ENCODE measurements at regions not wholly inside any gene's neighbourhood (a gene's known extent, or its start where the extent isn't known, plus 50 kb on each side); places are given as distances from the start of the nearest gene placed in this dataset.

GRCh38 chr14:43183916-43184315, 1323.2 kb downstream of the FSCB start:
- Histone ChIP-seq H3K4me2 (ENCODE audit: insufficient read depth, low read length) (no peak overlapping the region), H3K9ac (replicated peaks; ENCODE audit: extremely low read depth, insufficient read depth, low read length) (no peak overlapping the region), H3K27ac (ENCODE audit: insufficient read depth, low read depth, low read length) (no peak overlapping the region), H3K9me1 (replicated peaks; ENCODE audit: control insufficient read depth, extremely low read depth, insufficient read depth, low read length) (no peaks in the 10 kb centered on the region), H2AFZ (ENCODE audit: low read depth, low read length) (no peak overlapping the region), H3K9me3 (replicated peaks; ENCODE audit: control insufficient read depth, insufficient read depth, low read length) (peaks cover 2% of the 10 kb centered on the region), H3K79me2 (ENCODE audit: control insufficient read depth, insufficient read depth, low read length) (no peaks in the 10 kb centered on the region), H3K27me3 (ENCODE audit: control insufficient read depth in 2 of 2, insufficient read depth in 2 of 2, low read length in 2 of 2) (no peaks in the 10 kb centered on the region), H4K20me1 (replicated peaks; ENCODE audit: control insufficient read depth, extremely low read depth, insufficient read depth, low read length) (no peaks in the 10 kb centered on the region), H3K4me1 (ENCODE audit: control insufficient read depth, extremely low read depth, insufficient read depth, low read length) (no peaks in the 10 kb centered on the region), H3K36me3 (ENCODE audit: control insufficient read depth in 2 of 2, extremely low read depth in 1 of 2, insufficient read depth in 2 of 2, low read length in 2 of 2) (no peaks in the 10 kb centered on the region), H3K4me3 (replicated peaks in 1 of 3; ENCODE audit: insufficient read depth in 1 of 3, low read depth in 1 of 3, low read length in 3 of 3) (no peak overlapping the region)
- ChIA-PET POLR2A (no interaction called here), CTCF (no interaction called here)
- BruUV-seq (replicated peaks) = no TSS peak
- TF ChIP-seq CTCF (IDR thresholded peaks at IDR 0.05; ENCODE audit: extremely low read depth in 1 of 2, insufficient read depth in 1 of 2, low read depth in 1 of 2, low read length in 2 of 2) (no peak), POLR2AphosphoS5 (IDR thresholded peaks at IDR 0.05; ENCODE audit: insufficient read depth, low read depth, low read length) (no peak), GATA2 (IDR thresholded peaks at IDR 0.05; ENCODE audit: insufficient read depth, insufficient read length, low read depth, low read length) (no peak), MAX (IDR thresholded peaks at IDR 0.05; ENCODE audit: insufficient read depth, insufficient read length) (no peak)
- no peak for DNase-seq (ENCODE audit: low read depth, low spot score)
- intact Hi-C loops (cut with micrococcal nuclease) (no loop called here), dilution Hi-C loops (cut with MboI; ENCODE audit: extremely low pct_ligation_motif_present, low sequenced_read_pairs) (no loop called here)
- FAIRE-seq = no peak

GRCh38 chr14:43175896-43176295, 1331.2 kb downstream of the FSCB start:
- Histone ChIP-seq H3K27me3 (ENCODE audit: control insufficient read depth in 2 of 2, insufficient read depth in 2 of 2, low read length in 2 of 2) (no peaks in the 10 kb centered on the region), H3K79me2 (ENCODE audit: control insufficient read depth, insufficient read depth, low read length) (no peaks in the 10 kb centered on the region), H3K9ac (replicated peaks; ENCODE audit: extremely low read depth, insufficient read depth, low read length) (no peak overlapping the region), H3K4me1 (ENCODE audit: control insufficient read depth, extremely low read depth, insufficient read depth, low read length) (no peaks in the 10 kb centered on the region), H3K4me3 (replicated peaks in 1 of 3; ENCODE audit: insufficient read depth in 1 of 3, low read depth in 1 of 3, low read length in 3 of 3) (no peak overlapping the region), H3K9me1 (replicated peaks; ENCODE audit: control insufficient read depth, extremely low read depth, insufficient read depth, low read length) (no peaks in the 10 kb centered on the region), H2AFZ (ENCODE audit: low read depth, low read length) (no peak overlapping the region), H3K27ac (ENCODE audit: insufficient read depth, low read depth, low read length) (no peak overlapping the region), H3K9me3 (replicated peaks; ENCODE audit: control insufficient read depth, insufficient read depth, low read length) (peaks cover 4% of the 10 kb centered on the region), H4K20me1 (replicated peaks; ENCODE audit: control insufficient read depth, extremely low read depth, insufficient read depth, low read length) (no peaks in the 10 kb centered on the region), H3K4me2 (ENCODE audit: insufficient read depth, low read length) (no peak overlapping the region), H3K36me3 (ENCODE audit: control insufficient read depth in 2 of 2, extremely low read depth in 1 of 2, insufficient read depth in 2 of 2, low read length in 2 of 2) (no peaks in the 10 kb centered on the region)
- POLR2A ChIA-PET = no interaction called here
- TF ChIP-seq FOS (IDR thresholded peaks at IDR 0.05; ENCODE audit: borderline replicate concordance, insufficient read depth, low read length) (no peak), POLR2A (IDR thresholded peaks at IDR 0.05; ENCODE audit: low read depth, low read length) (no peak), GATA2 (IDR thresholded peaks at IDR 0.05; ENCODE audit: insufficient read depth, insufficient read length, low read depth, low read length) (no peak), EZH2 (IDR thresholded peaks at IDR 0.05; ENCODE audit: borderline replicate concordance, low read depth, low read length, severe bottlenecking) (no peak), MYC (IDR thresholded peaks at IDR 0.05; ENCODE audit: low read depth, low read length) (no peak), CTCF (IDR thresholded peaks at IDR 0.05; ENCODE audit: extremely low read depth in 1 of 2, insufficient read depth in 1 of 2, low read depth in 1 of 2, low read length in 2 of 2) (no peak)
- BruUV-seq (replicated peaks) = no TSS peak
- FAIRE-seq (no peak), DNase-seq (ENCODE audit: low read depth, low spot score) (no peak)
- CTCF ChIA-PET = no interaction called here
- dilution Hi-C loops (cut with MboI; ENCODE audit: extremely low pct_ligation_motif_present, low sequenced_read_pairs) (no loop called here), intact Hi-C loops (cut with micrococcal nuclease) (no loop called here)

Measured in endothelial cell of umbilical vein (primary cell).